SK-N-SH treated with all-trans-retinoic acid at 6 μM for 48 hours (cell line): ENCODE measurements at regions not wholly inside any gene's neighbourhood (a gene's known extent, or its start where the extent isn't known, plus 50 kb on each side); places are given as distances from the start of the nearest gene placed in this dataset.

ENCODE experiments used
- ATAC-seq: fragments of 200-7000 bp; cut with Tn5 transposase; 3 replicates; pipeline ENCODE4 v1.9.1; 2020; ENCODE audit warnings: mild to moderate bottlenecking, moderate library complexity
- ARNTL ChIP-seq: fragments of 450-650 bp; formaldehyde crosslinking; IDR thresholded peaks from 2 replicates; pipeline ENCODE4 v1.5.0; 2020; ENCODE audit warnings: low read depth, mild to moderate bottlenecking, moderate library complexity, borderline replicate concordance
- BACH2 ChIP-seq: fragments of 250-450 bp; sonication (Bioruptor Pico); IDR thresholded peaks from 2 replicates; pipeline ENCODE4 v1.9.0; 2021; ENCODE audit warnings: mild to moderate bottlenecking, borderline replicate concordance
- CREB5 ChIP-seq: fragments of 250-450 bp; sonication (Bioruptor Pico); IDR thresholded peaks from 2 replicates; pipeline ENCODE4 v1.5.1; 2020; ENCODE audit warnings: low read depth, mild to moderate bottlenecking, moderate library complexity
- CSRNP3 ChIP-seq: fragments of 250-450 bp; sonication (Bioruptor Pico); IDR thresholded peaks from 2 replicates; pipeline ENCODE4 v1.5.1; 2021; ENCODE audit warnings: mild to moderate bottlenecking, moderate library complexity
- ESRRG ChIP-seq: fragments of 250-450 bp; sonication (Bioruptor Pico); IDR thresholded peaks from 2 replicates; pipeline ENCODE4 v1.6.1; 2021; ENCODE audit warnings: mild to moderate bottlenecking
- GLIS3 ChIP-seq: fragments of 250-450 bp; sonication (Bioruptor Pico); IDR thresholded peaks from 2 replicates; pipeline ENCODE4 v1.5.0; 2020; ENCODE audit warnings: mild to moderate bottlenecking, moderate library complexity
- ISL1 ChIP-seq: fragments of 250-450 bp; sonication (Bioruptor Pico); IDR thresholded peaks from 2 replicates; pipeline ENCODE4 v2.1.2; 2022; ENCODE audit warnings: mild to moderate bottlenecking, moderate library complexity
- OSR1 ChIP-seq: fragments of 250-450 bp; sonication (Bioruptor Pico); IDR thresholded peaks from 2 replicates; pipeline ENCODE4 v1.8.0; 2022; ENCODE audit warnings: moderate library complexity, mild to moderate bottlenecking, inconsistent platforms
- POU6F1 ChIP-seq: fragments of 250-450 bp; sonication (Bioruptor Pico); IDR thresholded peaks from 2 replicates; pipeline ENCODE4 v1.8.0; 2021; ENCODE audit warnings: low read depth, mild to moderate bottlenecking, moderate library complexity, borderline replicate concordance
- PPARA ChIP-seq: fragments of 250-450 bp; sonication (Bioruptor Pico); IDR thresholded peaks from 2 replicates; pipeline ENCODE4 v1.5.0; 2020; ENCODE audit warnings: mild to moderate bottlenecking, borderline replicate concordance
- RARB ChIP-seq: fragments of 250-450 bp; sonication (Bioruptor Pico); IDR thresholded peaks from 2 replicates; pipeline ENCODE4 v1.8.0; 2021; ENCODE audit warnings: mild to moderate bottlenecking, moderate library complexity
- SNAI2 ChIP-seq: fragments of 250-450 bp; sonication (Bioruptor Pico); IDR thresholded peaks from 2 replicates; pipeline ENCODE4 v1.5.0; 2020; ENCODE audit warnings: mild to moderate bottlenecking, moderate library complexity
- TCF4 ChIP-seq: fragments of 250-450 bp; sonication (Bioruptor Pico); IDR thresholded peaks from 2 replicates; pipeline ENCODE4 v1.8.0; 2021; ENCODE audit warnings: mild to moderate bottlenecking, moderate library complexity, borderline replicate concordance
- TOX ChIP-seq: fragments of 250-450 bp; sonication (Bioruptor Pico); IDR thresholded peaks from 2 replicates; pipeline ENCODE4 v1.8.0; 2021; ENCODE audit warnings: mild to moderate bottlenecking, moderate library complexity, borderline replicate concordance
- TSHZ2 ChIP-seq: fragments of 250-450 bp; sonication (Bioruptor Pico); IDR thresholded peaks from 2 replicates; pipeline ENCODE4 v1.5.0; 2020; ENCODE audit warnings: mild to moderate bottlenecking, moderate library complexity
- ZC3H10 ChIP-seq: fragments of 250-450 bp; sonication (Bioruptor Pico); IDR thresholded peaks from 2 replicates; pipeline ENCODE4 v1.5.1; 2021; ENCODE audit warnings: mild to moderate bottlenecking, moderate library complexity
- ZFP3 ChIP-seq: fragments of 250-450 bp; sonication (Bioruptor Pico); IDR thresholded peaks from 2 replicates; pipeline ENCODE4 v1.5.0; 2020; ENCODE audit warnings: mild to moderate bottlenecking, moderate library complexity
- ZFP30 ChIP-seq: fragments of 450-650 bp; formaldehyde crosslinking; IDR thresholded peaks from 2 replicates; pipeline ENCODE4 v1.5.0; 2022; ENCODE audit warnings: mild to moderate bottlenecking, moderate library complexity
- ZNF565 ChIP-seq: fragments of 450-650 bp; formaldehyde crosslinking; conservative IDR thresholded peaks from 2 replicates; pipeline ENCODE4 v1.5.0; 2020; ENCODE audit warnings: low read depth, mild to moderate bottlenecking, moderate library complexity
- ZNF70 ChIP-seq: fragments of 450-650 bp; formaldehyde crosslinking; IDR thresholded peaks from 2 replicates; pipeline ENCODE4 v1.5.0; 2020; ENCODE audit warnings: mild to moderate bottlenecking, moderate library complexity
- ZNF8 ChIP-seq: fragments of 450-650 bp; formaldehyde crosslinking; IDR thresholded peaks from 2 replicates; pipeline ENCODE4 v1.5.0; 2020; ENCODE audit warnings: mild to moderate bottlenecking, moderate library complexity
- TF ChIP-seq, protein P1 (sequence below): fragments of 250-450 bp; sonication (Bioruptor Pico); IDR thresholded peaks from 2 replicates; pipeline ENCODE4 v1.8.0; 2020; ENCODE audit warnings: mild to moderate bottlenecking, moderate library complexity, borderline replicate concordance

- no peak for ATAC-seq
- TF ChIP-seq ZNF565 (CRISPR knock-in tag) (no peak), CREB5 (CRISPR knock-in tag) (no peak), ARNTL (CRISPR knock-in tag) (no peak), TCF4 (CRISPR knock-in tag) (no peak), PPARA (CRISPR knock-in tag) (no peak), ZC3H10 (no peak), TSHZ2 (CRISPR knock-in tag) (no peak), OSR1 (CRISPR knock-in tag) (no peak), ZNF70 (no peak)
These were observed 72.5 kb upstream of the GRXCR1 start for GRCh38 chr4:42819863-42820514.

DNA sequence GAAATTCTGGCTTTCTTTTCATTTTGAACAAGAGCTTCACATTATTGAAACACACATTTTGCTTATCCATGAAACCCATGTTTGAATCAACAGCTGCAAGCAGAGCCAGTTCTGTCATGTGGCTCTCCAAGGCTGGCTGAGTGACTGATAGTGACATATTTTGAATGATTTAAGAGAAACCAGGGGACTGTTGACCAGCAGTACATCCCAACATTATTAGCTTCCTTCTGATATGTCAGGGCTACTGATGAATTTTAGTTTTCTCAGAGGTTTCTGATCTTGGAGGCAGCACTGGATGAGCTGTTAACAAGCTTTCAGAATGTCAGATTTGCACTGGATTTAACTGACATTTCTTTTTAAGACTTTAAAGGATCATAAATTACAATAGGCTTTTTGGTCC lies 74.6 kb upstream of the GRXCR1 start:
- ATAC-seq, result no peak

GRCh38 chr4:42816880-42817400 lies 75.6 kb upstream of the GRXCR1 start:
- no peak for TF ChIP-seq ARNTL (CRISPR knock-in tag)
- no peak for TF ChIP-seq ZFP30
- no peak for TF ChIP-seq ZNF8 (CRISPR knock-in tag)
- TF ChIP-seq ZFP3 (CRISPR knock-in tag), result no peak
- TF ChIP-seq ZC3H10, result no peak
- TF ChIP-seq ZNF70, result no peak
- TF ChIP-seq PPARA (CRISPR knock-in tag), result no peak
- TF ChIP-seq SNAI2, result no peak
- TF ChIP-seq GLIS3 (CRISPR knock-in tag), result no peak
- no peak for TF ChIP-seq ESRRG (CRISPR knock-in tag)
- TF ChIP-seq, protein P1, sequence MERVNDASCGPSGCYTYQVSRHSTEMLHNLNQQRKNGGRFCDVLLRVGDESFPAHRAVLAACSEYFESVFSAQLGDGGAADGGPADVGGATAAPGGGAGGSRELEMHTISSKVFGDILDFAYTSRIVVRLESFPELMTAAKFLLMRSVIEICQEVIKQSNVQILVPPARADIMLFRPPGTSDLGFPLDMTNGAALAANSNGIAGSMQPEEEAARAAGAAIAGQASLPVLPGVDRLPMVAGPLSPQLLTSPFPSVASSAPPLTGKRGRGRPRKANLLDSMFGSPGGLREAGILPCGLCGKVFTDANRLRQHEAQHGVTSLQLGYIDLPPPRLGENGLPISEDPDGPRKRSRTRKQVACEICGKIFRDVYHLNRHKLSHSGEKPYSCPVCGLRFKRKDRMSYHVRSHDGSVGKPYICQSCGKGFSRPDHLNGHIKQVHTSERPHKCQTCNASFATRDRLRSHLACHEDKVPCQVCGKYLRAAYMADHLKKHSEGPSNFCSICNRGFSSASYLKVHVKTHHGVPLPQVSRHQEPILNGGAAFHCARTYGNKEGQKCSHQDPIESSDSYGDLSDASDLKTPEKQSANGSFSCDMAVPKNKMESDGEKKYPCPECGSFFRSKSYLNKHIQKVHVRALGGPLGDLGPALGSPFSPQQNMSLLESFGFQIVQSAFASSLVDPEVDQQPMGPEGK (CRISPR knock-in tag), result no peak
- no peak for TF ChIP-seq TOX (CRISPR knock-in tag)
- TF ChIP-seq ZNF565 (CRISPR knock-in tag), result no peak
- TF ChIP-seq CSRNP3 (CRISPR knock-in tag), result no peak
- no peak for TF ChIP-seq RARB (CRISPR knock-in tag)
- TF ChIP-seq ISL1, result no peak
- no peak for ATAC-seq

More for the DNA sequence above, 74.6 kb upstream of the GRXCR1 start:
- TF ChIP-seq PPARA (CRISPR knock-in tag) (no peak), POU6F1 (CRISPR knock-in tag) (no peak), BACH2 (CRISPR knock-in tag) (no peak), ARNTL (CRISPR knock-in tag) (no peak), GLIS3 (CRISPR knock-in tag) (no peak), TOX (CRISPR knock-in tag) (no peak), ZFP3 (CRISPR knock-in tag) (no peak)
- TF ChIP-seq, protein P1 (CRISPR knock-in tag), result no peak
- TF ChIP-seq, all 23 proteins: peak for 0
